GM12891 (cell line): ENCODE measurements at regions not wholly inside any gene's neighbourhood (a gene's known extent, or its start where the extent isn't known, plus 50 kb on each side); places are given as distances from the start of the nearest gene placed in this dataset.

ENCODE experiments used
- POLR2A ChIP-seq: IDR thresholded peaks from 2 replicates; pipeline ENCODE4 v1.6.1; 2011; ENCODE audit warnings: low read depth, low read length, control low read depth
- POLR2AphosphoS5 ChIP-seq: IDR thresholded peaks from 2 replicates; pipeline ENCODE4 v1.6.1; 2011; ENCODE audit warnings: low read depth, low read length, control low read depth

DNA sequence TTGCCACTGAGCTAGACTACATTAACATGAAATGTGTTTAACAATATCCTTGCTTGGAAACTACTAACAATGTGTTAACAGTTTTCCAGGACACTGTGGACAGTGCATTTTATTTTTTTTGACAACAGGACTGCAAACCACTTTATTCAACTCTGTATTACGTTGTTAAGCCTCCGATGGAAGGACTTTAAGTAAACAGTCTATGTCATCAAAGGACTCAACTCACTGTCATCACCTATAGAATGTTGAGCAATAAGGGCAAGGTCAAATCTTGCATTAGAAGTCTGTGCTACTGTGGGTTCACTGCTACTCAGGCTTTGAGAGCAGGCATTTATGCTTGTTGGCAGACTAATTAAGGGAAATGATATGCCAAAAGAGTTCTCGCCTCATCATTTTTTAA lies 483.7 kb downstream of the FLRT2 start:
- TF ChIP-seq POLR2A (no peak), POLR2AphosphoS5 (no peak)
